Prostate gland (tissue), 2 donors: ENCODE measurements at regions not wholly inside any gene's neighbourhood (a gene's known extent, or its start where the extent isn't known, plus 50 kb on each side); places are given as distances from the start of the nearest gene placed in this dataset.
"Not testable (repeated sequence)": the region's sequence is repeated elsewhere in the genome, so short reads cannot be mapped to it uniquely, and the experiment has no call there.

Source experiments
- DNase-seq: peaks from one replicate; pipeline ENCODE4 v3.0.0-alpha.2; 2019; ENCODE audit warnings: low spot score
- H3K27ac ChIP-seq, 2 donors: fragments of 200-600 bp; sonication (generic); 2 replicates each; pipeline ENCODE4 v1.5.1; 2017 to 2019
- H3K27me3 ChIP-seq: fragments of 200-600 bp; sonication (generic); replicated peaks from 2 replicates; pipeline ENCODE4 v1.5.1; 2019; ENCODE audit not compliant: insufficient read depth
- H3K36me3 ChIP-seq, 2 donors: fragments of 200-600 bp; sonication (generic); 1 replicate in 1 of 2; 2 replicates in 1 of 2; pipeline versions ENCODE4 v1.5.1 to v1.8.1; 2017 to 2019
- H3K4me1 ChIP-seq: fragments of 200-600 bp; sonication (generic); replicated peaks from 2 replicates; pipeline ENCODE4 v1.5.1; 2019
- H3K4me3 ChIP-seq, 2 donors: fragments of 200-600 bp; sonication (generic); 2 replicates each; pipeline ENCODE4 v1.5.1; 2017 to 2019
- H3K9me3 ChIP-seq: fragments of 200-600 bp; sonication (generic); 2 replicates; pipeline ENCODE4 v1.5.1; 2017
- CTCF ChIP-seq, 4 experiments: fragments of 200-600 bp in 2 of 4; fragments of 450-650 bp in 2 of 4; sonication (generic) in 2 of 4; IDR thresholded peaks; 1 replicate in 3 of 4; 2 replicates in 1 of 4; pipeline ENCODE4 v1.5.1; 2016 to 2019; ENCODE audit warnings: antibody characterized with exemption in 4 of 4, mild to moderate bottlenecking in 2 of 4, moderate library complexity in 2 of 4
- POLR2A ChIP-seq: fragments of 450-650 bp; IDR thresholded peaks from one replicate; pipeline ENCODE4 v1.6.1; 2016; ENCODE audit warnings: antibody characterized with exemption, mild to moderate bottlenecking
- POLR2AphosphoS5 ChIP-seq: sonication (generic); formaldehyde crosslinking; IDR thresholded peaks from one replicate; pipeline ENCODE4 v1.6.1; 2017; ENCODE audit warnings: antibody characterized with exemption
- whole genome bisulfite sequencing: methylation state at CpG from one replicate; pipeline ENCODE4 v1.1.5; 2018; 5-methylcytosine and 5-hydroxymethylcytosine counted together
- intact Hi-C: fragments of 100-400 bp; cut with DNase I; formaldehyde crosslinking; loops from one replicate; pipeline ENCODE4 v1.14.2; 2022

GRCh38 chr14:49106741-49107667 lies 479.2 kb downstream of the RPS29 start:
- intact Hi-C loops: no loop called here
- H3K9me3 ChIP-seq: no peaks in the 10 kb centered on the region
- DNase-seq: no peak
- TF ChIP-seq POLR2AphosphoS5: no peak
- TF ChIP-seq CTCF (IDR thresholded peaks at IDR 0.05): no peak
- TF ChIP-seq POLR2A: no peak
- no peak overlapping the region for H3K4me3 ChIP-seq
- 45% methylated on average over 8 of the region's 8 CpGs for WGBS
- no peaks in the 10 kb centered on the region for H3K27me3 ChIP-seq
- no peaks in the 10 kb centered on the region for H3K4me1 ChIP-seq
- no peaks in the 10 kb centered on the region for H3K36me3 ChIP-seq
- H3K27ac ChIP-seq: no peak overlapping the region

GRCh38 chr14:49105956-49106355 lies 480.2 kb downstream of the RPS29 start:
- no peaks in the 10 kb centered on the region for H3K27me3 ChIP-seq
- H3K4me1 ChIP-seq: no peaks in the 10 kb centered on the region
- DNase-seq: no peak
- H3K9me3 ChIP-seq: no peaks in the 10 kb centered on the region
- intact Hi-C loops: no loop called here
- H3K4me3 ChIP-seq: no peak overlapping the region
- no peak overlapping the region for H3K27ac ChIP-seq
- WGBS: 90% methylated on average over 1 of the region's 1 CpG
- TF ChIP-seq POLR2A (no peak), POLR2AphosphoS5 (no peak), CTCF (IDR thresholded peaks at IDR 0.05) (no peak)
- H3K36me3 ChIP-seq: no peaks in the 10 kb centered on the region

DNA sequence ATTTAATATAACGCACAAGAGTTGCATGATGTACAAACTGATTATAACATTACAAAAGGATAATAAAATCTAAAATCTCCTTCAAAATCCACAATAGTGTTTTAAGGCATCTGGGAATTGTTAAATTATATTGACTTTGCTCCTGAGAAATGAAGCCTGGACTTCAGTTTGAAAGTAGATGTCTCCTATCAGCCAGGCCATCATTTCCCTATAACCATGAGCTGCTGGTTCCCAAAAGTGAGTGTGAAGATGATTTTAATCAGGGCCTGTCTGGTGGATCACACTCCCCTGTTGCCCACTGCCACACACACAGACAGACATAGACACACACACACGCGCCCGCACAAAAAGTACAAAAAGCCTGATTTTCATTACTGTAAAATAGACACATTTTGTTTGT lies 480.7 kb downstream of the RPS29 start:
- intact Hi-C loops: no loop called here
- Histone ChIP-seq H3K27me3 (no peaks in the 10 kb centered on the region), H3K4me3 (no peak overlapping the region), H3K4me1 (no peaks in the 10 kb centered on the region), H3K36me3 (no peaks in the 10 kb centered on the region), H3K9me3 (no peaks in the 10 kb centered on the region), H3K27ac (no peak overlapping the region)
- no peak for TF ChIP-seq POLR2A
- TF ChIP-seq POLR2AphosphoS5: no peak
- TF ChIP-seq CTCF (IDR thresholded peaks at IDR 0.05): no peak
- no peak for DNase-seq
- 74% methylated on average over 4 of the region's 4 CpGs for WGBS

GRCh38 chr14:49092345-49092744 lies 493.8 kb downstream of the RPS29 start:
- no peak for DNase-seq
- intact Hi-C loops: no loop called here
- Histone ChIP-seq H3K4me3 (no peak overlapping the region), H3K27ac (no peak overlapping the region), H3K27me3 (no peaks in the 10 kb centered on the region), H3K36me3 (no peaks in the 10 kb centered on the region), H3K4me1 (no peaks in the 10 kb centered on the region), H3K9me3 (no peaks in the 10 kb centered on the region)
- no peak for TF ChIP-seq CTCF (IDR thresholded peaks at IDR 0.05)
- TF ChIP-seq POLR2A: no peak
- TF ChIP-seq POLR2AphosphoS5: no peak
- 71% methylated on average over 1 of the region's 1 CpG for WGBS

GRCh38 chr14:49089107-49089506 lies 497.1 kb downstream of the RPS29 start:
- WGBS: 30% methylated on average over 3 of the region's 3 CpGs
- Histone ChIP-seq H3K9me3 (no peaks in the 10 kb centered on the region), H3K27me3 (no peaks in the 10 kb centered on the region), H3K27ac (no peak overlapping the region), H3K4me1 (no peaks in the 10 kb centered on the region), H3K4me3 (no peak overlapping the region), H3K36me3 (no peaks in the 10 kb centered on the region)
- intact Hi-C loops: no loop called here
- TF ChIP-seq CTCF (IDR thresholded peaks at IDR 0.05) (no peak), POLR2A (no peak), POLR2AphosphoS5 (no peak)
- no peak for DNase-seq

GRCh38 chr14:49073292-49073691 lies 512.9 kb downstream of the RPS29 start:
- H3K9me3 ChIP-seq, H3K27me3 ChIP-seq, H3K36me3 ChIP-seq, H3K4me1 ChIP-seq, DNase-seq, intact Hi-C loops, H3K4me3 ChIP-seq, H3K27ac ChIP-seq: not testable (repeated sequence)
